IMR-90 (cell line): ENCODE measurements at regions not wholly inside any gene's neighbourhood (a gene's known extent, or its start where the extent isn't known, plus 50 kb on each side); places are given as distances from the start of the nearest gene placed in this dataset.

ENCODE experiments used
- ATAC-seq: fragments of 200-7000 bp; cut with Tn5 transposase; 2 replicates; pipeline ENCODE4 v1.9.1; 2020; ENCODE audit warnings: low read depth, mild to moderate bottlenecking, moderate library complexity
- BruUV-seq: library from RNA; stranded (reverse); fragments of 400-500 nt; replicated peaks from 2 replicates; lab custom pipeline; 2021; lab: Mats Ljungman, UMichigan
- CTCF ChIA-PET: fragments of 300-600 bp; formaldehyde crosslinking; extraction: SDS; loops from one replicate; lab custom pipeline; 2021; ENCODE audit warnings: antibody characterized with exemption; lab: Yijun Ruan, JAX
- POLR2A ChIA-PET: fragments of 300-600 bp; sonication (Branson Sonifier 250); formaldehyde crosslinking; loops from one replicate; lab custom pipeline; 2022; ENCODE audit warnings: antibody characterized with exemption; ENCODE audit not compliant: unreplicated experiment; lab: Charles Lee
- DNase-seq: peaks from one replicate; pipeline ENCODE4 v3.0.0; 2013
- H2AFZ ChIP-seq: replicated peaks from 2 replicates; pipeline ENCODE3; 2013; ENCODE audit warnings: low read length, mild to moderate bottlenecking; ENCODE audit not compliant: poor library complexity
- H2AK5ac ChIP-seq: 2 replicates; pipeline ENCODE4 v1.6.1; 2013; ENCODE audit warnings: low read depth, low read length, inconsistent platforms
- H2AK9ac ChIP-seq: replicated peaks from 2 replicates; pipeline ENCODE3; 2013; ENCODE audit warnings: mild to moderate bottlenecking, low read depth, low read length, moderate library complexity; ENCODE audit not compliant: poor library complexity
- H2BK120ac ChIP-seq: 2 replicates; pipeline ENCODE4 v1.6.1; 2013; ENCODE audit warnings: low read depth, low read length, inconsistent platforms
- H2BK15ac ChIP-seq: 3 replicates; pipeline ENCODE4 v1.6.1; 2013; ENCODE audit warnings: low read depth, low read length, inconsistent platforms
- H2BK20ac ChIP-seq: 2 replicates; pipeline ENCODE4 v1.6.1; 2013; ENCODE audit warnings: low read depth, mild to moderate bottlenecking, inconsistent platforms, low read length, moderate library complexity
- H2BK5ac ChIP-seq: 2 replicates; pipeline ENCODE4 v1.6.1; 2013; ENCODE audit warnings: mild to moderate bottlenecking, low read depth, low read length, inconsistent platforms; ENCODE audit not compliant: poor library complexity, severe bottlenecking
- H3K14ac ChIP-seq: replicated peaks from 2 replicates; pipeline ENCODE4 v1.6.1; 2013; ENCODE audit warnings: low read depth, low read length, inconsistent platforms
- H3K18ac ChIP-seq: 2 replicates; pipeline ENCODE4 v1.6.1; 2013; ENCODE audit warnings: low read depth, low read length, control low read depth
- H3K23ac ChIP-seq: 2 replicates; pipeline ENCODE4 v1.6.1; 2013; ENCODE audit warnings: low read depth, low read length, inconsistent platforms
- H3K27ac ChIP-seq: 2 replicates; pipeline ENCODE4 v1.5.1; 2013; ENCODE audit warnings: mild to moderate bottlenecking, control low read depth, low read length; ENCODE audit not compliant: insufficient read depth
- H3K27me3 ChIP-seq: 2 replicates; pipeline ENCODE4 v1.6.1; 2013; ENCODE audit warnings: low read length; ENCODE audit not compliant: control insufficient read depth, insufficient read depth
- H3K36me3 ChIP-seq: 2 replicates; pipeline ENCODE4 v1.6.1; 2013; ENCODE audit warnings: low read length, mixed read lengths; ENCODE audit not compliant: control insufficient read depth, insufficient read depth
- H3K4ac ChIP-seq: 2 replicates; pipeline ENCODE4 v1.6.1; 2013; ENCODE audit warnings: low read depth, low read length, inconsistent platforms
- H3K4me1 ChIP-seq: 2 replicates; pipeline ENCODE4 v1.6.1; 2013; ENCODE audit warnings: low read length, mixed read lengths; ENCODE audit not compliant: control insufficient read depth, insufficient read depth
- H3K4me2 ChIP-seq: 2 replicates; pipeline ENCODE4 v1.6.1; 2013; ENCODE audit warnings: low read depth, mild to moderate bottlenecking, control low read depth, low read length, moderate library complexity
- H3K4me3 ChIP-seq: 2 replicates; pipeline ENCODE4 v1.5.1; 2013; ENCODE audit warnings: low read depth, mild to moderate bottlenecking, control low read depth, low read length, moderate library complexity; ENCODE audit not compliant: insufficient read depth
- H3K56ac ChIP-seq: 2 replicates; pipeline ENCODE4 v1.6.1; 2013; ENCODE audit warnings: low read length, inconsistent platforms; ENCODE audit not compliant: insufficient read depth; ENCODE audit errors: extremely low read depth
- H3K79me1 ChIP-seq, 2 experiments: 2 replicates each; pipeline ENCODE4 v1.6.1; 2013; ENCODE audit warnings: low read length in 2 of 2, inconsistent platforms in 1 of 2, low read depth in 1 of 2
- H3K9ac ChIP-seq: 2 replicates; pipeline ENCODE4 v1.6.1; 2013; ENCODE audit warnings: low read depth, low read length, control low read depth
- H3K9me1 ChIP-seq: 2 replicates; pipeline ENCODE4 v1.6.1; 2013; ENCODE audit warnings: low read length, inconsistent platforms; ENCODE audit not compliant: insufficient read depth
- H3K9me3 ChIP-seq: 2 replicates; pipeline ENCODE4 v1.6.1; 2013; ENCODE audit warnings: low read length; ENCODE audit not compliant: control insufficient read depth, insufficient read depth
- H4K20me1 ChIP-seq: 2 replicates; pipeline ENCODE4 v1.6.1; 2013; ENCODE audit warnings: low read length, inconsistent platforms; ENCODE audit not compliant: insufficient read depth
- H4K5ac ChIP-seq: 2 replicates; pipeline ENCODE4 v1.6.1; 2013; ENCODE audit warnings: mild to moderate bottlenecking, low read depth, low read length, control low read depth
- H4K8ac ChIP-seq, 2 experiments: 2 replicates each; pipeline ENCODE4 v1.6.1; 2013; ENCODE audit warnings: low read depth in 2 of 2, low read length in 2 of 2, control low read depth in 1 of 2, inconsistent platforms in 1 of 2
- H4K91ac ChIP-seq: 2 replicates; pipeline ENCODE4 v1.6.1; 2013; ENCODE audit warnings: low read depth, low read length, inconsistent platforms; ENCODE audit not compliant: insufficient read depth
- BHLHE40 ChIP-seq: fragments of 150-350 bp; IDR thresholded peaks from 2 replicates; pipeline ENCODE4 v1.6.1; 2016; ENCODE audit warnings: mild to moderate bottlenecking, low read depth, low read length
- CEBPB ChIP-seq: IDR thresholded peaks from 2 replicates; pipeline ENCODE4 v1.6.1; 2012; ENCODE audit warnings: low read depth, low read length, improper control_type of control experiment
- CHD1 ChIP-seq: IDR thresholded peaks from 2 replicates; pipeline ENCODE4 v1.6.1; 2012; ENCODE audit warnings: low read depth, low read length, improper control_type of control experiment
- CTCF ChIP-seq: conservative IDR thresholded peaks from 2 replicates; pipeline ENCODE4 v1.5.1; 2012; ENCODE audit warnings: mild to moderate bottlenecking, low read depth, low read length, improper control_type of control experiment
- ELK1 ChIP-seq: fragments of 150-350 bp; IDR thresholded peaks from 2 replicates; pipeline ENCODE4 v1.6.1; 2016; ENCODE audit warnings: low read depth, mild to moderate bottlenecking, low read length, moderate library complexity, borderline replicate concordance
- FOS ChIP-seq: fragments of 150-350 bp; IDR thresholded peaks from 2 replicates; pipeline ENCODE4 v1.6.1; 2016; ENCODE audit warnings: low read depth, low read length
- MAFK ChIP-seq: IDR thresholded peaks from 2 replicates; pipeline ENCODE4 v1.6.1; 2012; ENCODE audit warnings: low read depth, low read length, improper control_type of control experiment
- MAZ ChIP-seq: IDR thresholded peaks from 2 replicates; pipeline ENCODE4 v1.6.1; 2012; ENCODE audit warnings: low read depth, mild to moderate bottlenecking, low read length, improper control_type of control experiment, moderate library complexity, borderline replicate concordance
- MXI1 ChIP-seq: IDR thresholded peaks from 2 replicates; pipeline ENCODE4 v1.6.1; 2012; ENCODE audit warnings: low read depth, mild to moderate bottlenecking, low read length, moderate library complexity, borderline replicate concordance
- NFE2L2 ChIP-seq: fragments of 150-350 bp; IDR thresholded peaks from 2 replicates; pipeline ENCODE4 v1.6.1; 2016; ENCODE audit warnings: low read depth, mild to moderate bottlenecking, low read length
- POLR2A ChIP-seq: IDR thresholded peaks from 2 replicates; pipeline ENCODE4 v1.6.1; 2012; ENCODE audit warnings: mild to moderate bottlenecking, low read depth, low read length
- RCOR1 ChIP-seq: IDR thresholded peaks from 2 replicates; pipeline ENCODE4 v1.6.1; 2012; ENCODE audit warnings: mild to moderate bottlenecking, low read length, improper control_type of control experiment; ENCODE audit not compliant: insufficient replicate concordance
- RFX5 ChIP-seq: IDR thresholded peaks from 2 replicates; pipeline ENCODE4 v1.8.0; 2012; ENCODE audit warnings: low read depth, mild to moderate bottlenecking, low read length, moderate library complexity
- SMC3 ChIP-seq: fragments of 150-350 bp; IDR thresholded peaks from 2 replicates; pipeline ENCODE4 v1.6.1; 2016; ENCODE audit warnings: low read depth, mild to moderate bottlenecking, antibody characterized with exemption, low read length, moderate library complexity
- USF2 ChIP-seq: fragments of 150-350 bp; IDR thresholded peaks from 2 replicates; pipeline ENCODE4 v1.6.1; 2017; ENCODE audit warnings: mild to moderate bottlenecking, antibody characterized with exemption, low read length, low read depth
- dilution Hi-C: fragments of 300-500 bp; cut with HindIII; formaldehyde crosslinking; loops from one replicate; pipeline ENCODE4 v1.14.3; 2018; ENCODE audit warnings: low sequenced_read_pairs; ENCODE audit not compliant: unreplicated experiment
- in situ Hi-C: fragments of 300-500 bp; cut with MboI; formaldehyde crosslinking; loops from 3 replicates; pipeline ENCODE4 v1.14.3; 2019; ENCODE audit warnings: low sequenced_read_pairs, inconsistent platforms, mixed read lengths
- intact Hi-C: fragments of 100-400 bp; cut with micrococcal nuclease; formaldehyde crosslinking; loops from 2 replicates; pipeline ENCODE4 v1.10.0; 2022

GRCh38 chr5:87536365-87536764 is 123.6 kb upstream of the CCNH start:
- H3K14ac ChIP-seq, result no peak overlapping the region
- no peaks in the 10 kb centered on the region for H3K27me3 ChIP-seq
- ATAC-seq (no peak), DNase-seq (no peak)
- H3K4me3 ChIP-seq, result no peak overlapping the region
- ChIA-PET CTCF (no interaction called here), POLR2A (no interaction called here)
- no peaks in the 10 kb centered on the region for H3K9me1 ChIP-seq
- H3K27ac ChIP-seq, result no peak overlapping the region
- H3K56ac ChIP-seq, result no peak overlapping the region
- intact Hi-C loops, result no loop called here
- no peak overlapping the region for H2BK5ac ChIP-seq
- H2BK15ac ChIP-seq, result no peak overlapping the region
- in situ Hi-C loops, result no loop called here
- no peak overlapping the region for H3K9ac ChIP-seq
- H3K4me1 ChIP-seq, result no peaks in the 10 kb centered on the region
- no peak overlapping the region for H2AK9ac ChIP-seq
- no peaks in the 10 kb centered on the region for H3K79me1 ChIP-seq
- TF ChIP-seq RCOR1, result no peak
- TF ChIP-seq CHD1, result no peak
- TF ChIP-seq NFE2L2, result no peak
- no peak for TF ChIP-seq MXI1
- no peak for TF ChIP-seq ELK1
- TF ChIP-seq MAFK, result no peak
- TF ChIP-seq POLR2A, result no peak
- TF ChIP-seq RFX5, result no peak
- no peak for TF ChIP-seq CEBPB
- TF ChIP-seq BHLHE40, result no peak
- TF ChIP-seq USF2, result no peak
- no peak for TF ChIP-seq CTCF
- TF ChIP-seq FOS, result no peak
- TF ChIP-seq MAZ, result no peak
- no peak for TF ChIP-seq SMC3
- dilution Hi-C loops, result no loop called here
- no peak overlapping the region for H2AFZ ChIP-seq
- H3K9me3 ChIP-seq, result no peaks in the 10 kb centered on the region
- no peak overlapping the region for H3K18ac ChIP-seq
- BruUV-seq, result no TSS peak
- H2BK20ac ChIP-seq, result no peak overlapping the region
- H3K36me3 ChIP-seq, result no peaks in the 10 kb centered on the region
- no peak overlapping the region for H4K5ac ChIP-seq
- H3K4me2 ChIP-seq, result no peak overlapping the region
- H4K8ac ChIP-seq, result no peak overlapping the region
- H4K91ac ChIP-seq, result no peak overlapping the region
- no peak overlapping the region for H2AK5ac ChIP-seq
- H3K4ac ChIP-seq, result no peak overlapping the region
- H4K20me1 ChIP-seq, result no peaks in the 10 kb centered on the region
- H3K23ac ChIP-seq, result no peak overlapping the region
- no peak overlapping the region for H2BK120ac ChIP-seq
